GM19240 (cell line): ENCODE measurements at regions not wholly inside any gene's neighbourhood (a gene's known extent, or its start where the extent isn't known, plus 50 kb on each side); places are given as distances from the start of the nearest gene placed in this dataset.
"Not testable (repeated sequence)": the region's sequence is repeated elsewhere in the genome, so short reads cannot be mapped to it uniquely, and the experiment has no call there.

Source experiments
- DNase-seq: peaks from one replicate; pipeline ENCODE4 v3.0.0; 2011; ENCODE audit warnings: low spot score; ENCODE audit not compliant: insufficient read length

- DNase-seq: not testable (repeated sequence)
These were observed 186.4 kb downstream of the LAT start for GRCh38 chr16:29171296-29171695.

- not testable (repeated sequence) for DNase-seq
These were observed 185.7 kb downstream of the LAT start for GRCh38 chr16:29170393-29171119.

GRCh38 chr16:29169295-29169994, 184.6 kb downstream of the LAT start:
- not testable (repeated sequence) for DNase-seq

- not testable (repeated sequence) for DNase-seq
These were observed 183.8 kb downstream of the LAT start for GRCh38 chr16:29168515-29169259.

- not testable (repeated sequence) for DNase-seq
These were observed 179.7 kb downstream of the LAT start for GRCh38 chr16:29164442-29165089.

GRCh38 chr16:29160171-29160570, 175.3 kb downstream of the LAT start:
- not testable (repeated sequence) for DNase-seq

GRCh38 chr16:29159603-29160002, 174.8 kb downstream of the LAT start:
- not testable (repeated sequence) for DNase-seq

- DNase-seq: no peak
These were observed 173.9 kb downstream of the LAT start for GRCh38 chr16:29158785-29159184.

- DNase-seq: not testable (repeated sequence)
These were observed 173.4 kb downstream of the LAT start for GRCh38 chr16:29158031-29158784.

- DNase-seq: not testable (repeated sequence)
These were observed 172.4 kb downstream of the LAT start for GRCh38 chr16:29157051-29157923.

- no peak for DNase-seq
These were observed 171.7 kb downstream of the LAT start for GRCh38 chr16:29156511-29156910.

- not testable (repeated sequence) for DNase-seq
These were observed 171.0 kb downstream of the LAT start for GRCh38 chr16:29155866-29156200.

- not testable (repeated sequence) for DNase-seq
These were observed 170.4 kb downstream of the LAT start for GRCh38 chr16:29155131-29155865.

GRCh38 chr16:29154676-29155121, 169.8 kb downstream of the LAT start:
- DNase-seq: no peak

- no peak for DNase-seq
These were observed 169.2 kb downstream of the LAT start for GRCh38 chr16:29154088-29154487.

- DNase-seq: not testable (repeated sequence)
These were observed 168.5 kb downstream of the LAT start for GRCh38 chr16:29153307-29153706.

GRCh38 chr16:29152544-29153031, 167.7 kb downstream of the LAT start:
- not testable (repeated sequence) for DNase-seq

- DNase-seq: no peak
These were observed 166.5 kb downstream of the LAT start for GRCh38 chr16:29151317-29151716.

- not testable (repeated sequence) for DNase-seq
These were observed 165.1 kb downstream of the LAT start for GRCh38 chr16:29149912-29150311.
